ENCODE measurements at regions not wholly inside any gene's neighbourhood (a gene's known extent, or its start where the extent isn't known, plus 50 kb on each side); places are given as distances from the start of the nearest gene placed in this dataset.

DNA sequence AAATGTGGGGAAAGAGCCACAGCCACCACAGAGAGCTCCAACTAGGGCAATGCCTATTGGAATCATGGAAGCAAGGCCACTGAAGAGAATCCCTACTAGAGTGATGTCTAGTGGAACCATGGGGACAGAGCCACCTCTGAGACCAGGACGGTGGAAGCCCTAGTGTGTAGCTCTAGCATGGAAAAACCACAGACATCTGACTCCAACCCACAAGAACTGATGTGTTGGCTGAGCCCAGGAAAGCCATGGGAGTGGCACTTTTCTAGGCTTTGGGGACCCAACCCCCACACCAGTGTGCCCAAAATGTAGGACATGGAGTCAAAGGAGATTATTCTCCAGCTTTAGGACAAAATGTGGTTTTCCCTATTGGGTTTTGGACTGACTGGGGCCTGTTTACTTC, 721.9 kb downstream of the BRINP1 start:
- no peak for TF ChIP-seq ZC3H11A (IDR thresholded peaks at IDR 0.05)
- no peak for TF ChIP-seq CEBPB (IDR thresholded peaks at IDR 0.05)
- TF ChIP-seq HDAC2 (IDR thresholded peaks at IDR 0.05) = no peak

Measured in A549 (cell line).